T-cell (primary cell): ENCODE measurements at regions not wholly inside any gene's neighbourhood (a gene's known extent, or its start where the extent isn't known, plus 50 kb on each side); places are given as distances from the start of the nearest gene placed in this dataset.

Experiments
- ATAC-seq, 4 experiments: fragments of 200-7000 bp in 3 of 4; fragments of 150-1000 bp in 1 of 4; cut with Tn5 transposase; replicated peaks in 1 of 4; 1 replicate in 3 of 4; 2 replicates in 1 of 4; pipeline ENCODE4 v1.10.0; 2021; ENCODE audit warnings: moderate library complexity in 3 of 4, mild to moderate bottlenecking in 2 of 4, moderate number of reproducible peaks in 1 of 4
- CTCF ChIA-PET, 2 donors: fragments of 300-600 bp; sonication (Branson Sonifier 250); formaldehyde crosslinking; loops; one replicate each; lab custom pipeline; 2022; ENCODE audit warnings: antibody characterized with exemption in 2 of 2; lab: Charles Lee
- POLR2A ChIA-PET, 2 donors: fragments of 300-600 bp; sonication (Branson Sonifier 250); formaldehyde crosslinking; loops; one replicate each; lab custom pipeline; 2022; ENCODE audit warnings: antibody characterized with exemption in 2 of 2; lab: Charles Lee
- DNase-seq, 35 experiments: peaks; one replicate each; pipeline versions ENCODE4 v3.0.0 to v3.0.0-alpha.2; 2013 to 2023
- H3K27ac ChIP-seq: one replicate; pipeline ENCODE4 v1.5.1; 2013; ENCODE audit warnings: low read length
- H3K27me3 ChIP-seq, 2 experiments: replicated peaks in 1 of 2; 1 replicate in 1 of 2; 2 replicates in 1 of 2; pipeline versions ENCODE4 v1.6.1 to v1.7.0; 2013; ENCODE audit warnings: low read length in 1 of 2, mixed read lengths in 1 of 2; ENCODE audit not compliant: control insufficient read depth in 2 of 2, insufficient read depth in 2 of 2; ENCODE audit errors: extremely low read depth in 1 of 2
- H3K36me3 ChIP-seq, 2 donors: 1 replicate in 1 of 2; 2 replicates in 1 of 2; pipeline versions ENCODE4 v1.6.1 to v1.7.0; 2013; ENCODE audit warnings: low read length in 1 of 2; ENCODE audit not compliant: control insufficient read depth in 2 of 2, insufficient read depth in 1 of 2; ENCODE audit errors: extremely low read depth in 1 of 2
- H3K4me1 ChIP-seq, 2 experiments: 1 replicate in 1 of 2; 2 replicates in 1 of 2; pipeline versions ENCODE4 v1.6.1 to v1.7.0; 2013; ENCODE audit warnings: low read length in 2 of 2, mixed read lengths in 1 of 2; ENCODE audit not compliant: insufficient read depth in 2 of 2, control insufficient read depth in 1 of 2; ENCODE audit errors: extremely low read depth in 1 of 2
- H3K4me3 ChIP-seq, 2 donors: 1 replicate in 1 of 2; 2 replicates in 1 of 2; pipeline versions ENCODE4 v1.5.1 to v1.7.0; 2013; ENCODE audit warnings: mild to moderate bottlenecking in 2 of 2, low read length in 1 of 2, moderate library complexity in 1 of 2; ENCODE audit not compliant: control insufficient read depth in 1 of 2; ENCODE audit errors: extremely low read depth in 1 of 2
- H3K9me3 ChIP-seq: 2 replicates; pipeline ENCODE4 v1.7.0; 2013
- H3K27ac Mint-ChIP-seq, 2 donors: one replicate each; pipeline ENCODE4 v1.8.0; 2020 to 2021; ENCODE audit warnings: mild to moderate bottlenecking in 2 of 2, mixed read lengths in 2 of 2
- H3K27me3 Mint-ChIP-seq, 2 donors: one replicate each; pipeline ENCODE4 v1.8.0; 2021 to 2022; ENCODE audit warnings: mixed read lengths in 2 of 2
- H3K36me3 Mint-ChIP-seq: one replicate; pipeline ENCODE4 v1.8.0; 2021; ENCODE audit warnings: mixed read lengths
- H3K4me1 Mint-ChIP-seq, 3 donors: one replicate each; pipeline ENCODE4 v1.8.0; 2020 to 2022; ENCODE audit warnings: mixed read lengths in 3 of 3, mild to moderate bottlenecking in 1 of 3
- H3K4me3 Mint-ChIP-seq, 3 donors: one replicate each; pipeline ENCODE4 v1.8.0; 2020 to 2022; ENCODE audit warnings: mild to moderate bottlenecking in 3 of 3, mixed read lengths in 3 of 3, moderate library complexity in 3 of 3
- H3K9me3 Mint-ChIP-seq, 3 donors: one replicate each; pipeline ENCODE4 v1.8.0; 2020 to 2022; ENCODE audit warnings: mixed read lengths in 3 of 3
- WGBS: methylation state at CpG from one replicate; pipeline ENCODE4 v1.1.5; 2013; ENCODE audit warnings: missing lambda C conversion rate; ENCODE audit not compliant: insufficient coverage; 5-methylcytosine and 5-hydroxymethylcytosine counted together

DNA sequence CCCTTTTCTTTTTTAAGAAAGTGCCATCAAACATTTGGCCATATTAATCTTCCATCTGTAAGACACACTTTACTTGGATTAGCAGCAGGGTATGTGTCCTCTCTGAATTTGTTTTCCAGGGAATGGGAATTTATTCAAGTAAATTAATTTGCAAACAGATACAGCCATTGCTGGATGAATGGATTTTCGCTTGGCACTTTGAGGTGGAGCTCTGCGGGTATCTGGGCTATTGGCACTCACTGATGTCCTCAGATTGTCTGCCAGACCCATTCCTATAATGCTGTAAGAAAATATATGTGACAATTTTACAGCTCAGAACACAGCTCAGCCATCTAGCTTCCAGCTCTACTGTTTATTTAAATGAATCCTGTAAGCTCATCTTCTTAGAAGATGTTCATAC is 201.2 kb upstream of the CDH20 start:
- Mint-ChIP-seq H3K27ac (no peak overlapping the region), H3K9me3 (peaks cover 0 to 5% (median 4%) of the 10 kb centered on the region in 3 donors), H3K4me1 (no peaks in the 10 kb centered on the region), H3K36me3 (no peaks in the 10 kb centered on the region), H3K4me3 (no peak overlapping the region), H3K27me3 (no peaks in the 10 kb centered on the region)
- no peak for DNase-seq
- Histone ChIP-seq H3K36me3 (no peaks in the 10 kb centered on the region), H3K27ac (no peak overlapping the region), H3K4me1 (no peaks in the 10 kb centered on the region), H3K27me3 (no peaks in the 10 kb centered on the region), H3K9me3 (no peaks in the 10 kb centered on the region), H3K4me3 (no peak overlapping the region)
- CTCF ChIA-PET = no interaction called here
- ATAC-seq = no peak
- POLR2A ChIA-PET = no interaction called here
- whole genome bisulfite sequencing = no CpG with 5 or more reads among the region's 2 CpGs

DNA sequence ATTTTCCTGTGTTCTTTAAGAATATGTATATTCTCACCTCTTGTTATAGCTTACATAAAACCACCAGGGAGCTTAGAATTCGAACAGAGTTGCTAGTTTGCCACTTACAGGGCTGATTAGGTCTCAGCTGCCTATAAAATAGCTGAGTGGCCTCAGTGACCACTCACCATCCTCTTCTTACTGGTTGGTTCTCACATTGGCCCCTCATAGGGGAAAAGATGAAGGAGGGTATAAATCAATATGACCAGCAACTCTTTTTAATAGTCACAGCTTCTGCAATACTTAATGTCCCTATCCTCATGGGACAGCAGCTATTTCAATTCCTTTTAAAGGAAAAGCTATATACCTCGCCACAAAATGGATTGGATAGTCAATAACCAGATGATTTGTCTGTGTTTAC is 199.4 kb upstream of the CDH20 start:
- no peak overlapping the region for H3K4me3 Mint-ChIP-seq
- WGBS = no CpG with 5 or more reads among the region's 2 CpGs
- Histone ChIP-seq H3K36me3 (no peaks in the 10 kb centered on the region), H3K4me1 (no peaks in the 10 kb centered on the region), H3K27ac (no peak overlapping the region), H3K27me3 (no peaks in the 10 kb centered on the region), H3K9me3 (no peaks in the 10 kb centered on the region), H3K4me3 (no peak overlapping the region)
- no peaks in the 10 kb centered on the region for H3K27me3 Mint-ChIP-seq
- CTCF ChIA-PET = no interaction called here
- POLR2A ChIA-PET = no interaction called here
- H3K4me1 Mint-ChIP-seq = no peaks in the 10 kb centered on the region
- no peak for ATAC-seq
- DNase-seq = no peak
- no peaks in the 10 kb centered on the region for H3K36me3 Mint-ChIP-seq
- H3K27ac Mint-ChIP-seq = no peak overlapping the region
- peaks cover 3 to 6% (median 4%) of the 10 kb centered on the region in 3 donors for H3K9me3 Mint-ChIP-seq

GRCh38 chr18:61136711-61137251 is 196.4 kb upstream of the CDH20 start:
- Histone ChIP-seq H3K9me3 (no peaks in the 10 kb centered on the region), H3K4me3 (no peak overlapping the region), H3K27ac (no peak overlapping the region), H3K27me3 (no peaks in the 10 kb centered on the region), H3K36me3 (no peaks in the 10 kb centered on the region), H3K4me1 (no peaks in the 10 kb centered on the region)
- ATAC-seq (no peak), DNase-seq (no peak)
- no peak overlapping the region for H3K27ac Mint-ChIP-seq
- no peaks in the 10 kb centered on the region for H3K27me3 Mint-ChIP-seq
- H3K36me3 Mint-ChIP-seq = no peaks in the 10 kb centered on the region
- CTCF ChIA-PET = no interaction called here
- WGBS = no CpG with 5 or more reads among the region's 2 CpGs
- H3K4me1 Mint-ChIP-seq = no peaks in the 10 kb centered on the region
- H3K4me3 Mint-ChIP-seq = no peak overlapping the region
- POLR2A ChIA-PET = no interaction called here
- H3K9me3 Mint-ChIP-seq = peaks cover 2 to 4% (median 4%) of the 10 kb centered on the region in 3 donors

GRCh38 chr18:61141691-61142090 is 191.5 kb upstream of the CDH20 start:
- H3K27ac Mint-ChIP-seq = no peak overlapping the region
- POLR2A ChIA-PET = no interaction called here
- H3K36me3 Mint-ChIP-seq = no peaks in the 10 kb centered on the region
- H3K27me3 Mint-ChIP-seq = no peaks in the 10 kb centered on the region
- ATAC-seq (no peak), DNase-seq (no peak)
- no peak overlapping the region for H3K4me3 ChIP-seq
- H3K27ac ChIP-seq = no peak overlapping the region
- H3K27me3 ChIP-seq = no peaks in the 10 kb centered on the region
- WGBS = 83% methylated on average over 1 of the region's 1 CpG
- no peaks in the 10 kb centered on the region for H3K9me3 ChIP-seq
- H3K4me1 ChIP-seq = no peaks in the 10 kb centered on the region
- H3K4me1 Mint-ChIP-seq = no peaks in the 10 kb centered on the region
- H3K36me3 ChIP-seq = no peaks in the 10 kb centered on the region
- H3K4me3 Mint-ChIP-seq = no peak overlapping the region
- peaks cover 6 to 14% (median 10%) of the 10 kb centered on the region in 3 donors for H3K9me3 Mint-ChIP-seq
- CTCF ChIA-PET = no interaction called here

- H3K36me3 Mint-ChIP-seq = no peaks in the 10 kb centered on the region
- CTCF ChIA-PET = no interaction called here
These were observed 184.9 kb upstream of the CDH20 start for GRCh38 chr18:61148322-61148721.

GRCh38 chr18:61149786-61150185 is 183.4 kb upstream of the CDH20 start:
- no peak overlapping the region for H3K4me3 ChIP-seq
- H3K9me3 Mint-ChIP-seq = peaks cover 5 to 11% (median 8%) of the 10 kb centered on the region in 3 donors
- no peaks in the 10 kb centered on the region for H3K36me3 ChIP-seq
- no peaks in the 10 kb centered on the region for H3K27me3 ChIP-seq
- no peak overlapping the region for H3K4me3 Mint-ChIP-seq
- H3K4me1 Mint-ChIP-seq = no peaks in the 10 kb centered on the region
- ATAC-seq (no peak), DNase-seq (no peak)
- ChIA-PET CTCF (no interaction called here), POLR2A (no interaction called here)
- no peaks in the 10 kb centered on the region for H3K4me1 ChIP-seq
- no peak overlapping the region for H3K27ac Mint-ChIP-seq
- 80% methylated on average over 1 of the region's 5 CpGs for WGBS
- H3K27me3 Mint-ChIP-seq = no peaks in the 10 kb centered on the region
- no peaks in the 10 kb centered on the region for H3K36me3 Mint-ChIP-seq
- H3K27ac ChIP-seq = no peak overlapping the region
- no peaks in the 10 kb centered on the region for H3K9me3 ChIP-seq

More at GRCh38 chr18:61148322-61148721, 184.9 kb upstream of the CDH20 start:
- Mint-ChIP-seq H3K4me1 (no peaks in the 10 kb centered on the region), H3K9me3 (peaks cover 4 to 14% (median 5%) of the 10 kb centered on the region in 3 donors), H3K4me3 (no peak overlapping the region), H3K27ac (no peak overlapping the region), H3K27me3 (no peaks in the 10 kb centered on the region)
- Histone ChIP-seq H3K27me3 (no peaks in the 10 kb centered on the region), H3K4me3 (no peak overlapping the region), H3K4me1 (no peaks in the 10 kb centered on the region), H3K27ac (no peak overlapping the region), H3K9me3 (no peaks in the 10 kb centered on the region), H3K36me3 (no peaks in the 10 kb centered on the region)
- POLR2A ChIA-PET = no interaction called here
- no peak for ATAC-seq
- no peak for DNase-seq

DNA sequence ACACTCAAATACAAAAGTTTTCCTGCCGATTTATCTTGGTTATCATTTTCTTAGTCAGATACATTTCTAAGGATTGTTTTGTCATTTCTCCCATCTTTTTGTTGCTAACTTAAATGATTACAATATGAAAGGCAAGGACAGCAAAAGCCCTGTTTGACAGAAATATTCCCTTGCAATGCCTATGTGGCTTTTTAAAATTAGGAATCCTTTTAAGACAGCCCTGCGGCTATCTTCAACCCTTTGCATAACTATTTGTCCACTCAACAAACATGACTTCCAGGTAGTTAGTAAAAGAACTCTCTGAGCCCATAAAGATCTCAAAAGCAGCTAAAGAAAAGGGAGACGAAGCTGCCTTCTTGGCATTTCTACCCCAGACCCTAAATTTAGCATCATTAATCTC is 179.7 kb upstream of the CDH20 start:
- POLR2A ChIA-PET = no interaction called here

More for the DNA sequence above, 179.7 kb upstream of the CDH20 start:
- H3K4me3 Mint-ChIP-seq = no peak overlapping the region
- H3K4me1 ChIP-seq = no peaks in the 10 kb centered on the region
- no peaks in the 10 kb centered on the region for H3K36me3 Mint-ChIP-seq
- H3K27ac Mint-ChIP-seq = no peak overlapping the region
- no peak overlapping the region for H3K4me3 ChIP-seq
- H3K9me3 ChIP-seq = no peaks in the 10 kb centered on the region
- DNase-seq = no peak
- no peaks in the 10 kb centered on the region for H3K27me3 ChIP-seq
- no peaks in the 10 kb centered on the region for H3K36me3 ChIP-seq
- no peak for ATAC-seq
- H3K9me3 Mint-ChIP-seq = peaks cover 6 to 10% (median 7%) of the 10 kb centered on the region in 3 donors
- H3K27ac ChIP-seq = no peak overlapping the region
- CTCF ChIA-PET = no interaction called here
- no peaks in the 10 kb centered on the region for H3K4me1 Mint-ChIP-seq
- H3K27me3 Mint-ChIP-seq = no peaks in the 10 kb centered on the region
- WGBS = no CpG with 5 or more reads among the region's 3 CpGs
